ENCODE measurements at regions not wholly inside any gene's neighbourhood (a gene's known extent, or its start where the extent isn't known, plus 50 kb on each side); places are given as distances from the start of the nearest gene placed in this dataset.

- Histone ChIP-seq H3K4me1 (ENCODE audit: control insufficient read depth, insufficient read depth, low read length) (no peaks in the 10 kb centered on the region), H3K36me3 (ENCODE audit: control insufficient read depth, insufficient read depth, low read length) (no peaks in the 10 kb centered on the region), H3K27ac (ENCODE audit: low read length) (no peak overlapping the region), H3K9me3 (ENCODE audit: control insufficient read depth, insufficient read depth, low read depth, low read length) (no peaks in the 10 kb centered on the region), H3K27me3 (ENCODE audit: control insufficient read depth, insufficient read depth, low read length) (peaks cover 2% of the 10 kb centered on the region), H3K4me3 (ENCODE audit: low read depth in 2 of 2, low read length in 2 of 2) (no peak overlapping the region)
- TF ChIP-seq REST (IDR thresholded peaks at IDR 0.05; ENCODE audit: insufficient read depth in 1 of 2, low read depth in 2 of 2, low read length in 1 of 2) (no peak), POLR2AphosphoS5 (IDR thresholded peaks at IDR 0.05; ENCODE audit: low read depth, low read length) (no peak)
- CTCF ChIA-PET: no interaction called here
- in situ Hi-C loops (cut with HindIII; ENCODE audit: low pct_unique_long_range_greater_than_20kb, low sequenced_read_pairs) (no loop called here), intact Hi-C loops (cut with micrococcal nuclease; ENCODE audit: unreplicated experiment) (no loop called here)
- no TSS peak for BruUV-seq (replicated peaks)
- ATAC-seq (no peak), DNase-seq (ENCODE audit: low read depth, low spot score) (no peak)
- POLR2A ChIA-PET: no interaction called here
These were observed 161.6 kb upstream of the PCBD1 start for GRCh38 chr10:71049994-71050393.

- Histone ChIP-seq H3K4me1 (ENCODE audit: control insufficient read depth, insufficient read depth, low read length) (no peaks in the 10 kb centered on the region), H3K27me3 (ENCODE audit: control insufficient read depth, insufficient read depth, low read length) (peaks cover 9% of the 10 kb centered on the region), H3K36me3 (ENCODE audit: control insufficient read depth, insufficient read depth, low read length) (no peaks in the 10 kb centered on the region), H3K9me3 (ENCODE audit: control insufficient read depth, insufficient read depth, low read depth, low read length) (no peaks in the 10 kb centered on the region), H3K27ac (ENCODE audit: low read length) (no peak overlapping the region), H3K4me3 (ENCODE audit: low read depth in 2 of 2, low read length in 2 of 2) (no peak overlapping the region)
- BruUV-seq (replicated peaks): no TSS peak
- TF ChIP-seq CTCF (IDR thresholded peaks at IDR 0.05) (no peak), POLR2AphosphoS5 (IDR thresholded peaks at IDR 0.05; ENCODE audit: low read depth, low read length) (no peak), TCF7L2 (IDR thresholded peaks at IDR 0.05; ENCODE audit: low read depth, low read length) (no peak), REST (IDR thresholded peaks at IDR 0.05; ENCODE audit: insufficient read depth in 1 of 2, low read depth in 2 of 2, low read length in 1 of 2) (no peak), SIN3A (IDR thresholded peaks at IDR 0.05; ENCODE audit: borderline replicate concordance, insufficient read depth, low read depth, low read length) (no peak)
- ChIA-PET CTCF (interaction anchor here (0.6 kb wide), 1 partner anchor 72 kb away, joined by 3 read pairs; no protein-coding TSS in a partner anchor), POLR2A (no interaction called here)
- ATAC-seq (no peak), DNase-seq (ENCODE audit: low read depth, low spot score) (no peak)
- intact Hi-C loops (cut with micrococcal nuclease; ENCODE audit: unreplicated experiment): no loop called here
- in situ Hi-C loops (cut with HindIII; ENCODE audit: low pct_unique_long_range_greater_than_20kb, low sequenced_read_pairs): no loop called here
These were observed 160.2 kb upstream of the UNC5B start for GRCh38 chr10:71052076-71052660.

Data from Panc1 (cell line).